Spleen (tissue), 7 donors: ENCODE measurements at regions not wholly inside any gene's neighbourhood (a gene's known extent, or its start where the extent isn't known, plus 50 kb on each side); places are given as distances from the start of the nearest gene placed in this dataset.

Source experiments
- POLR2A ChIP-seq, 3 donors: fragments of 450-650 bp; IDR thresholded peaks; one replicate each; pipeline ENCODE4 v1.5.1; 2017; ENCODE audit warnings: antibody characterized with exemption in 3 of 3, mild to moderate bottlenecking in 1 of 3
- TF ChIP-seq, protein P1 (sequence below), 11 experiments: fragments of 200-600 bp in 7 of 11; fragments of 450-650 bp in 4 of 11; sonication (generic) in 4 of 11; IDR thresholded peaks in 8 of 11; conservative IDR thresholded peaks in 3 of 11; 1 replicate in 7 of 11; 2 replicates in 4 of 11; pipeline versions ENCODE4 v1.4.0 to v1.8.0; 2016 to 2021; ENCODE audit warnings: antibody characterized with exemption in 11 of 11, inconsistent platforms in 4 of 11, mild to moderate bottlenecking in 1 of 11
- donor health status: DM: no; HTN: no; CAD: no; lungs with moderate emphysema.
- donor health status: DM: no; HTN: no; CAD: no.
- donor health status: DM: no; HTN: no; CAD: no.

DNA sequence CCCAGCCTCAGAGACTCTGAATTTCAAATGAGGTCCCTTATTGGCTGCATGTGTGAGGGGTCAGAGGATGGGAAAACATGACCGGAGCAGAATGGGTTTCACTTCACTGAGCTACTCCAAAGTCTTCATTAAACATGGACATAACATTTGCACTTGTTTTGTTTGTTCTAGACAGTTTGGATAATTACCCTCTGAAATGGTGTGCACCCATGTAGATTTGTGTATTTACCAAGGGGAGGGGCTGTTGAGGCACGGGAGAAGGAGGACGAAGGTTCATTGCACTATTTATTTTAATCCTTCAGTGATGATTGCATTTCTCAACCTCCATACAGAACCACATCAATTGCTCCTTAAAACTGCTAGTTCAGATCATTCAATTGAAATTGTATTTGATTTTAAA lies 364.2 kb downstream of the TFAP2B start:
- TF ChIP-seq, protein P1, sequence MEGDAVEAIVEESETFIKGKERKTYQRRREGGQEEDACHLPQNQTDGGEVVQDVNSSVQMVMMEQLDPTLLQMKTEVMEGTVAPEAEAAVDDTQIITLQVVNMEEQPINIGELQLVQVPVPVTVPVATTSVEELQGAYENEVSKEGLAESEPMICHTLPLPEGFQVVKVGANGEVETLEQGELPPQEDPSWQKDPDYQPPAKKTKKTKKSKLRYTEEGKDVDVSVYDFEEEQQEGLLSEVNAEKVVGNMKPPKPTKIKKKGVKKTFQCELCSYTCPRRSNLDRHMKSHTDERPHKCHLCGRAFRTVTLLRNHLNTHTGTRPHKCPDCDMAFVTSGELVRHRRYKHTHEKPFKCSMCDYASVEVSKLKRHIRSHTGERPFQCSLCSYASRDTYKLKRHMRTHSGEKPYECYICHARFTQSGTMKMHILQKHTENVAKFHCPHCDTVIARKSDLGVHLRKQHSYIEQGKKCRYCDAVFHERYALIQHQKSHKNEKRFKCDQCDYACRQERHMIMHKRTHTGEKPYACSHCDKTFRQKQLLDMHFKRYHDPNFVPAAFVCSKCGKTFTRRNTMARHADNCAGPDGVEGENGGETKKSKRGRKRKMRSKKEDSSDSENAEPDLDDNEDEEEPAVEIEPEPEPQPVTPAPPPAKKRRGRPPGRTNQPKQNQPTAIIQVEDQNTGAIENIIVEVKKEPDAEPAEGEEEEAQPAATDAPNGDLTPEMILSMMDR (IDR thresholded peaks at IDR 0.05 in 8 of 11, conservative IDR thresholded peaks at IDR 0.05 in 3 of 11) = no peak
- no peak for TF ChIP-seq POLR2A (IDR thresholded peaks at IDR 0.05)
